ENCODE measurements at regions not wholly inside any gene's neighbourhood (a gene's known extent, or its start where the extent isn't known, plus 50 kb on each side); places are given as distances from the start of the nearest gene placed in this dataset.

GRCh38 chr2:74760875-74761630 is 72.9 kb upstream of the HK2 start:
- DNase-seq: no peak

- no peak for DNase-seq
Observed at GRCh38 chr2:74762789-74763188, 71.1 kb upstream of the HK2 start.

- no peak for DNase-seq
Observed at GRCh38 chr2:74763962-74764428, 69.9 kb upstream of the HK2 start.

GRCh38 chr2:74764429-74765272 is 69.3 kb upstream of the HK2 start:
- DNase-seq: no peak

- no peak for DNase-seq
Observed at GRCh38 chr2:74766780-74767179, 67.1 kb upstream of the HK2 start.

GRCh38 chr2:74767618-74768017 is 66.3 kb upstream of the HK2 start:
- DNase-seq: no peak

GRCh38 chr2:74768401-74768914 is 65.5 kb upstream of the HK2 start:
- DNase-seq: no peak

- no peak for DNase-seq
Observed at GRCh38 chr2:74772046-74772445, 61.9 kb upstream of the HK2 start.

GRCh38 chr2:74777161-74777900 is 56.6 kb upstream of the HK2 start:
- DNase-seq: no peak

- DNase-seq: no peak
Observed at GRCh38 chr2:74778381-74779264, 55.3 kb upstream of the HK2 start.

GRCh38 chr2:74779265-74779558 is 54.7 kb upstream of the HK2 start:
- DNase-seq: no peak

- no peak for DNase-seq
Observed at GRCh38 chr2:74779587-74780135, 54.3 kb upstream of the HK2 start.

Data from SIG-M5 (cell line).